Transverse colon (tissue), 4 donors: ENCODE measurements at regions not wholly inside any gene's neighbourhood (a gene's known extent, or its start where the extent isn't known, plus 50 kb on each side); places are given as distances from the start of the nearest gene placed in this dataset.

ENCODE experiments used
- DNase-seq: peaks from one replicate; pipeline ENCODE4 v3.0.0-alpha.2; 2019
- H3K27ac ChIP-seq, 4 donors: fragments of 200-600 bp; sonication (generic); 2 replicates each; pipeline ENCODE4 v1.5.1; 2016 to 2018; ENCODE audit warnings: inconsistent platforms in 4 of 4
- H3K27me3 ChIP-seq: fragments of 200-600 bp; sonication (generic); 2 replicates; pipeline ENCODE4 v1.5.1; 2017; ENCODE audit warnings: inconsistent platforms
- H3K36me3 ChIP-seq, 4 donors: fragments of 200-600 bp; sonication (generic); 2 replicates each; pipeline ENCODE4 v1.5.1; 2017 to 2019; ENCODE audit warnings: inconsistent platforms in 4 of 4
- H3K4me1 ChIP-seq, 4 donors: fragments of 200-600 bp; sonication (generic); 2 replicates each; pipeline ENCODE4 v1.5.1; 2017 to 2020; ENCODE audit warnings: inconsistent platforms in 4 of 4
- H3K4me3 ChIP-seq, 4 donors: fragments of 200-600 bp; sonication (generic); 1 replicate in 1 of 4; 2 replicates in 3 of 4; pipeline versions ENCODE4 v1.5.1 to v1.6.1; 2017 to 2019; ENCODE audit warnings: inconsistent platforms in 4 of 4
- H3K9me3 ChIP-seq, 2 donors: fragments of 200-600 bp; sonication (generic); 2 replicates each; pipeline ENCODE4 v1.5.1; 2017 to 2019; ENCODE audit warnings: inconsistent platforms in 2 of 2
- CTCF ChIP-seq, 5 experiments: fragments of 200-600 bp in 3 of 5; fragments of 450-650 bp in 2 of 5; sonication (generic) in 3 of 5; IDR thresholded peaks; 1 replicate in 2 of 5; 2 replicates in 3 of 5; pipeline ENCODE4 v1.5.1; 2016 to 2017; ENCODE audit warnings: antibody characterized with exemption in 5 of 5, inconsistent platforms in 3 of 5, mild to moderate bottlenecking in 2 of 5, moderate library complexity in 1 of 5
- EP300 ChIP-seq: sonication (generic); formaldehyde crosslinking; IDR thresholded peaks from one replicate; pipeline ENCODE4 v1.6.1; 2017; ENCODE audit warnings: antibody characterized with exemption, low read depth
- POLR2A ChIP-seq: fragments of 450-650 bp; IDR thresholded peaks from one replicate; pipeline ENCODE4 v1.6.1; 2016; ENCODE audit warnings: antibody characterized with exemption, mild to moderate bottlenecking, moderate library complexity
- POLR2AphosphoS5 ChIP-seq, 3 donors: sonication (generic); formaldehyde crosslinking; IDR thresholded peaks; one replicate each; pipeline ENCODE4 v1.6.1; 2016; ENCODE audit warnings: antibody characterized with exemption in 3 of 3
- WGBS, 2 donors: methylation state at CpG; one replicate each; pipeline ENCODE4 v1.1.5; 2018; ENCODE audit warnings: low coverage in 1 of 2; 5-methylcytosine and 5-hydroxymethylcytosine counted together
- in situ Hi-C, 4 donors: fragments of 200-750 bp; cut with MboI; loops; one replicate each; pipeline versions ENCODE4 v1.15.0 to v1.15.1; 2017; ENCODE audit warnings: low sequenced_read_pairs in 3 of 4, low pct_ligation_motif_present in 1 of 4, low pct_unique_long_range_greater_than_20kb in 1 of 4
- intact Hi-C: fragments of 100-400 bp; cut with DNase I; formaldehyde crosslinking; loops from one replicate; pipeline ENCODE4 v1.15.1; 2023; ENCODE audit warnings: low total_unique reads

- H3K36me3 ChIP-seq: no peaks in the 10 kb centered on the region
- H3K4me1 ChIP-seq: no peaks in the 10 kb centered on the region
- no peak overlapping the region for H3K4me3 ChIP-seq
- no peaks in the 10 kb centered on the region for H3K9me3 ChIP-seq
- no peak for DNase-seq
- TF ChIP-seq POLR2AphosphoS5 (IDR thresholded peaks at IDR 0.05) (no peak), EP300 (no peak), CTCF (IDR thresholded peaks at IDR 0.05) (no peak), POLR2A (no peak)
- in situ Hi-C loops: no loop called here
- intact Hi-C loops: no loop called here
- H3K27ac ChIP-seq: no peak overlapping the region
- H3K27me3 ChIP-seq: no peaks in the 10 kb centered on the region
- 78 to 79% methylated on average over 3 to 5 of the region's 5 CpGs for WGBS, 2 donors
These were observed 363.4 kb upstream of the SOX11 start for GRCh38 chr2:5328826-5329225.

- in situ Hi-C loops (no loop called here), intact Hi-C loops (no loop called here)
These were observed 362.4 kb upstream of the SOX11 start for GRCh38 chr2:5329763-5330162.

GRCh38 chr2:5330961-5331360 lies 361.2 kb upstream of the SOX11 start:
- no peaks in the 10 kb centered on the region for H3K27me3 ChIP-seq
- H3K36me3 ChIP-seq: no peaks in the 10 kb centered on the region
- no peaks in the 10 kb centered on the region for H3K4me1 ChIP-seq
- no peak overlapping the region for H3K4me3 ChIP-seq
- in situ Hi-C loops: no loop called here
- DNase-seq: no peak
- intact Hi-C loops: no loop called here
- 25 to 50% methylated on average over 1 of the region's 1 CpG for WGBS, 2 donors
- no peaks in the 10 kb centered on the region for H3K9me3 ChIP-seq
- no peak overlapping the region for H3K27ac ChIP-seq
- TF ChIP-seq EP300: no peak
- no peak for TF ChIP-seq POLR2AphosphoS5 (IDR thresholded peaks at IDR 0.05)
- TF ChIP-seq POLR2A: no peak
- no peak for TF ChIP-seq CTCF (IDR thresholded peaks at IDR 0.05)

More at GRCh38 chr2:5329763-5330162, 362.4 kb upstream of the SOX11 start:
- Histone ChIP-seq H3K4me3 (no peak overlapping the region), H3K27ac (no peak overlapping the region), H3K27me3 (no peaks in the 10 kb centered on the region), H3K4me1 (no peaks in the 10 kb centered on the region), H3K9me3 (no peaks in the 10 kb centered on the region), H3K36me3 (no peaks in the 10 kb centered on the region)
- DNase-seq: no peak
- TF ChIP-seq CTCF (IDR thresholded peaks at IDR 0.05) (no peak), POLR2AphosphoS5 (IDR thresholded peaks at IDR 0.05) (no peak), POLR2A (no peak), EP300 (no peak)
- 80 to 92% methylated on average over 2 to 3 of the region's 3 CpGs for WGBS, 2 donors

GRCh38 chr2:5332925-5333324 lies 359.3 kb upstream of the SOX11 start:
- in situ Hi-C loops (no loop called here), intact Hi-C loops (no loop called here)
- TF ChIP-seq EP300 (no peak), POLR2AphosphoS5 (IDR thresholded peaks at IDR 0.05) (no peak), CTCF (IDR thresholded peaks at IDR 0.05) (no peak), POLR2A (no peak)
- WGBS, 2 donors: 79 to 93% methylated on average over 3 of the region's 3 CpGs
- Histone ChIP-seq H3K36me3 (no peaks in the 10 kb centered on the region), H3K27ac (no peak overlapping the region), H3K27me3 (no peaks in the 10 kb centered on the region), H3K4me3 (no peak overlapping the region), H3K9me3 (no peaks in the 10 kb centered on the region), H3K4me1 (no peaks in the 10 kb centered on the region)
- DNase-seq: no peak
